GM19328 (cell line): ENCODE measurements at regions not wholly inside any gene's neighbourhood (a gene's known extent, or its start where the extent isn't known, plus 50 kb on each side); places are given as distances from the start of the nearest gene placed in this dataset.

Source experiments
- ATAC-seq: cut with Tn5 transposase; IDR thresholded peaks from one replicate; pipeline ENCODE4 v1.9.1; 2021; ENCODE audit warnings: mild to moderate bottlenecking, moderate library complexity; ENCODE audit not compliant: unreplicated experiment

- ATAC-seq = no peak
These were observed 225.7 kb downstream of the DPH6 start for GRCh38 chr15:35320158-35320780.

- no peak for ATAC-seq
These were observed 226.6 kb downstream of the DPH6 start for GRCh38 chr15:35319354-35319753.

GRCh38 chr15:35317217-35317616 lies 228.7 kb downstream of the DPH6 start:
- no peak for ATAC-seq

GRCh38 chr15:35312344-35312743 lies 227.2 kb upstream of the NANOGP8 start:
- no peak for ATAC-seq

- no peak for ATAC-seq
These were observed 226.5 kb upstream of the NANOGP8 start for GRCh38 chr15:35311615-35312014.

DNA sequence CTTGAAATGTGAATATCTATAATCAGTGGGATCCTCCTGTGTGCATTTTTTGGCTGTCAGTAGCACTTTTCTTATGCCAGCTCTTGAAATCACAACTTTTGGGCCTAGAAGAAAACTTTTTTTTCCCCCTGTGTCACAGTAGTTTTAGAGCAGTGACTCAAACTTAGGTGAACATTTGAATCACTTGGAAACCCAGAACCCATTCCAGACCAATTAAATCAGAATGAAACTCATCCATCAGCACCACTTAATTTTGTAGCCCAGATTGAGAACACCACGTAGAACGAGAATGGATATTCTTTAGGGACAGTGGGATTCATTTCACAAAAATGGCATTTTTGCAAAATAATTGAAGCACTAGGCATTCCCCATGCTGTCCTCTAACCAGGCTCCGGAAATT lies 224.8 kb upstream of the NANOGP8 start:
- ATAC-seq = no peak

DNA sequence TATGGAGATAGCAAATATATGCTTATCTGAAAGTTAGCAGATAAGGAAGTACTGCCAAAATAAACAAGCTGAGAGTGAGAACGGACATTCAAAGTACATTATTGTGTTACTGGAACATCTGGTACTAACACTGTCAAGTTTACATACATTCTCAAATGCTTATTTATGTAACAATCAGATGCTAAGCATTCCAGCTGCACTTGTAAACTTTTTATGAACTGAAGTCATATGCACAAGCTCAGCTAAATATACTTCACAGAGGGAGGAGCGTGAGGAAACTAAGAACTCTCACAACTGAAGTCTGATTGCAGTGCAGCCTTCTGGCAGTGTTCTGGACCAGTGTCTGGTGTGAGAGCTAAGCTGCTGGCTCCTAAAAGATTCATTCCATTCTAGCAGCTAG lies 223.7 kb upstream of the NANOGP8 start:
- no peak for ATAC-seq

- ATAC-seq = no peak
These were observed 222.6 kb upstream of the NANOGP8 start for GRCh38 chr15:35307676-35308075.

- no peak for ATAC-seq
These were observed 221.9 kb upstream of the NANOGP8 start for GRCh38 chr15:35307026-35307425.

GRCh38 chr15:35306361-35306981 lies 221.4 kb upstream of the NANOGP8 start:
- no peak for ATAC-seq

DNA sequence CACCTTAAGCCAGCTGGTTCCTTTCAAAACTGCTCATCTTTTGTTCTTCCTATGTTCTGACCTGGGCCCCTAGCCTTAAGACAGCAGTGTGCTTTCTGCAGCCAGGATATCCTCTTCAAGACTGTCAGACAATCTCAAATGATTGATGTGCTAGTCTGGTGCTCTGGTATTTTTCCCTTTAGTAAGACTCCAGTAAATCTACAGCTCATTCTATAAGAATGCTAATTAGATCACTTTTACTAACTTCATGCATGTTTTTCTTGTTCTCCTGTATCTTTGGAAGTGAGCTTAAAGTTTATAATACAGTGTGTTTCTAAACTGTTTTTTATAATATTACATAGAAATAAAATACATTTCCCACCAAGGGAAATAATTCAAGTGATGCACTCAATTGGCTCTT lies 220.9 kb upstream of the NANOGP8 start:
- ATAC-seq = no peak

DNA sequence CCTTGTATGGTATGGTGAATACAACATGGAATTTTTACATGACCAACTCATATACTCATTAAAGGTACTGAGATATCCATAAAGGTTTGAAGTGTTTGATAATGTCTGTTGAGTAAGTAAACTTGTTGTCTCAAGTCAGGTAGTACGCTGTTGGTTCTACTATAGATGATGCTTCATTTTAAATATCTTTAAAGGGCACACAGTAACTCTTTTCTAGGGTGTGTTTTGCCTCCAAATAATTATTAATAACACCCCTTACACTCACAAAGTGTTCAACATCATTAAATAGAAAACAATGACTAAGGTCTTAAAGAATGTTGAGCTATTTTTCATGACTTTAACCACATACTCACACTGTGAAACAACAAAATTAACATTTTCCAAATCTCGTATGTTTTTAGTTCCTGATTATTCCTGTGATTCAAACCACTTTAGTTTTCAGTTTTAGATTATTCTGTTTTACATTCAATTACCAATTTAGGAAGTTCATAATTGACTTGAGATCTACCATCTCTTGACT lies 220.0 kb upstream of the NANOGP8 start:
- no peak for ATAC-seq

- no peak for ATAC-seq
These were observed 219.3 kb upstream of the NANOGP8 start for GRCh38 chr15:35304389-35304788.

- ATAC-seq = no peak
These were observed 217.2 kb upstream of the NANOGP8 start for GRCh38 chr15:35302334-35302733.

DNA sequence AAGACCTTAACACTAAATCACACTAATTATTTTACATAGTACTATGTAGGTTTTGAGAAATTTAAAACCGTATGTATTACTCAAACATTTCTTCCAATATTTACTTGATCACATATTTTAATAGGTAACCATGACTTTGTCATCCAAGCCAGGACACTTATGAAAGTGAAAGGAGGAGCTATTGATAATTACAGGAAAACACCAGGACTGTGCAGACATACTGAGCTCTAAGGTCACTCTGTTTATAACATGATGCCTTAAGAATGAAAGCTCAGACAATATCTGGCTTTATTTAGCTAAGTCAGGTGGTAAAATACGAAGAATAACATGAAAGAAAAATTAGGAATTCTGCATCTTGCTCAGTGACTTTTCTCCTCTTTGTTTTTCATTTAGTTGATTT lies 216.0 kb upstream of the NANOGP8 start:
- no peak for ATAC-seq

DNA sequence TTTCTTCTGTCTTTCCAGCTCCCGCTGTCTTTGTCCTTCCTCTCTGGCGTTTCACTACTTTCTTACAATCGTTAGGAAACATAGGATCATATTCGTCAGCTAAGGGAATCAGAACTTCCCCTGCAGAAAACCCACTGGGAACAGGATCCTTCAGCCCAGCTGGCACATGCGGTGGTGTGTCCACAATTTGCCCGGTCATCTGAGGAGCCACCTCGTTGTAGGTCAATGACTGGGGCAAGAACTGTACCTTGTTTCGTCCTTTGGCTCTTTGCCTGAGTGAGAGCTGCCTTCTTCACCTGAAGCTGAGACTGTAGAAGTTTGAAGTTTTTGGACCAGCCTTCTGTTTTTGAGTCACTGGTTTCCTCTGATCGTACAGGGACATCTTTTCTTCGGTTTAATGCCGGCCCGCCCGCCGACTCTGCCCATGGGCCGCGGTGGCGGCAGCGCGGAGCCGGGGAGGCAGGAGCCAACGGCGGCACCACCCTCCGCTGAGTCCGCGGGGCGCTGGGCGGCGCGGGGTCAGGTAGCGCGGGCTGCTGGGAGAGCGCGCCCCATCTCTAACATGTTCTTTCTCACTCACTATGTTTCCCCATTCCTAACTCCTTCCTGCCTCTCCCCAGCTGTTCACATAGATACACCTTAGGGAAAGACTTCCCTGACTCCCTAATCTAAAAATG lies 214.1 kb upstream of the NANOGP8 start:
- ATAC-seq = no peak

DNA sequence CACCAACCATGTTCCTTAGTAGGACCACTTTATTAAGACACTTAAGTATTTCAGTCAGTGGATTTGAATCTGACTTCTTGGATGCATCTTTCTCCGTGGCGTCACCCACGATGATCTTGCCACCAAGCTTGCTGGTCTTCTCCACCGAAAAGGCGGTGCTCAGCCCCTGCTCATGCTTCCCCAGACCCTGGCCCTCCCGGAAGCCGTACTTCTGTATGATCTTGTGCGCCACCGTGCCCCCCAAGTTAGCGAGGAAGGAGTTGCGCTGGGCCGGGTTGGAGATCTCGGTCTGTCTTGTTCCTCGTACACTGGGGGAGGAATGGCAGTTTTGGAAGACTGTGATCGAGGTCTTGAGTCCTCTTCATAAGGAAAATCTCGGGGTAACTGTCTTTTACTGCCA lies 213.4 kb upstream of the NANOGP8 start:
- ATAC-seq = no peak

- ATAC-seq = no peak
These were observed 208.4 kb upstream of the NANOGP8 start for GRCh38 chr15:35293353-35294130.

GRCh38 chr15:35290301-35290721 lies 205.2 kb upstream of the NANOGP8 start:
- ATAC-seq = no peak

DNA sequence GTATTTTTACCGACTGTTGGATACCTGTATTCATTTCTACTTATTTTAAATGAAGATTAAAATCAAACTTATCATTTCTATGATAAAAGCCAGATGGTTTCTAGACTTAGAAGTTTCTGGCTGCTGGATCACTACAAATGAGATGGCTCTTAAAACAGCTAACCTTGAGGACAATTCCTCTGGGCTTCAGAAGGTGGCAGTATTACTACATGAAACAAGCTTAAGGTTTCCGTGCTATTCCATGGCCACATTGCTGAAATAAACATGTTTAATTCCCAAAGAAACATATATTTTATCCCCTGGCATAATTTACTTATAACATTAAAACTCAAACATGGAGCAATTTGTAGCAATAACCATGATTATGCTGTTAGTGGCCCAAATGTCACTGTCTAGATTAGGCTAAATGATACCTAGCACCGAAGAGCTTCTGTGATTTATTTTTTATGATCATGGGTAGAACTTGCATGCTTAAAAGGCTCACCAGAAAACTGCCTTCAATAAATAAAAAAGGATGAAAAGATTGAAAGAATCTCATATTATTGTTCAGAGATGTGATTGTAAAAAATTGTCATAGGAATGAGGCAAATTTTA lies 204.0 kb upstream of the NANOGP8 start:
- ATAC-seq = no peak

GRCh38 chr15:35288580-35288979 lies 203.5 kb upstream of the NANOGP8 start:
- no peak for ATAC-seq
